GM18909 (cell line): ENCODE measurements at regions not wholly inside any gene's neighbourhood (a gene's known extent, or its start where the extent isn't known, plus 50 kb on each side); places are given as distances from the start of the nearest gene placed in this dataset.
"Not testable (repeated sequence)": the region's sequence is repeated elsewhere in the genome, so short reads cannot be mapped to it uniquely, and the experiment has no call there.

Experiments used
- ATAC-seq: cut with Tn5 transposase; IDR thresholded peaks from one replicate; pipeline ENCODE4 v1.9.1; 2021; ENCODE audit warnings: mild to moderate bottlenecking; ENCODE audit not compliant: unreplicated experiment, poor library complexity

- ATAC-seq = no peak
These were observed 344.2 kb upstream of the KIAA1217 start for GRCh38 chr10:23864631-23865147.

GRCh38 chr10:23866985-23867384, 342.0 kb upstream of the KIAA1217 start:
- not testable (repeated sequence) for ATAC-seq

GRCh38 chr10:23868121-23868520, 340.8 kb upstream of the KIAA1217 start:
- ATAC-seq = no peak

GRCh38 chr10:23869548-23869947, 339.4 kb upstream of the KIAA1217 start:
- ATAC-seq = no peak

GRCh38 chr10:23869996-23870395, 338.9 kb upstream of the KIAA1217 start:
- ATAC-seq = no peak

GRCh38 chr10:23870651-23871610, 338.0 kb upstream of the KIAA1217 start:
- no peak for ATAC-seq

GRCh38 chr10:23872290-23872689, 336.6 kb upstream of the KIAA1217 start:
- no peak for ATAC-seq

GRCh38 chr10:23877791-23878320, 331.1 kb upstream of the KIAA1217 start:
- ATAC-seq = no peak

- ATAC-seq = no peak
These were observed 324.3 kb upstream of the KIAA1217 start for GRCh38 chr10:23884670-23885069.

- ATAC-seq = no peak
These were observed 323.1 kb upstream of the KIAA1217 start for GRCh38 chr10:23885853-23886252.

- no peak for ATAC-seq
These were observed 322.6 kb upstream of the KIAA1217 start for GRCh38 chr10:23886355-23886754.

GRCh38 chr10:23891301-23891700, 317.6 kb upstream of the KIAA1217 start:
- ATAC-seq = no peak

GRCh38 chr10:23892296-23892695, 316.6 kb upstream of the KIAA1217 start:
- ATAC-seq = no peak

GRCh38 chr10:23897267-23897666, 311.7 kb upstream of the KIAA1217 start:
- no peak for ATAC-seq

GRCh38 chr10:23897861-23898260, 311.1 kb upstream of the KIAA1217 start:
- no peak for ATAC-seq

GRCh38 chr10:23899166-23899565, 309.8 kb upstream of the KIAA1217 start:
- ATAC-seq = no peak

- no peak for ATAC-seq
These were observed 298.6 kb upstream of the KIAA1217 start for GRCh38 chr10:23910291-23910690.

- ATAC-seq = no peak
These were observed 296.0 kb upstream of the KIAA1217 start for GRCh38 chr10:23912884-23913404.

- no peak for ATAC-seq
These were observed 294.3 kb upstream of the KIAA1217 start for GRCh38 chr10:23914641-23915040.

- no peak for ATAC-seq
These were observed 291.6 kb upstream of the KIAA1217 start for GRCh38 chr10:23917251-23917840.
